Skeletal muscle tissue (tissue), 3 donors: ENCODE measurements at regions not wholly inside any gene's neighbourhood (a gene's known extent, or its start where the extent isn't known, plus 50 kb on each side); places are given as distances from the start of the nearest gene placed in this dataset.
"Not testable (repeated sequence)": the region's sequence is repeated elsewhere in the genome, so short reads cannot be mapped to it uniquely, and the experiment has no call there.

Experiments
- H3K27ac ChIP-seq: one replicate; pipeline ENCODE4 v1.7.0; 2013; ENCODE audit warnings: mild to moderate bottlenecking, low read depth, low read length, inconsistent platforms
- H3K27me3 ChIP-seq, 3 donors: one replicate each; pipeline ENCODE4 v1.7.0; 2013; ENCODE audit warnings: low read length in 3 of 3; ENCODE audit not compliant: control insufficient read depth in 3 of 3, insufficient read depth in 3 of 3
- H3K36me3 ChIP-seq, 3 donors: one replicate each; pipeline ENCODE4 v1.7.0; 2013; ENCODE audit warnings: low read length in 3 of 3; ENCODE audit not compliant: control insufficient read depth in 3 of 3, insufficient read depth in 3 of 3
- H3K4me1 ChIP-seq, 3 donors: one replicate each; pipeline ENCODE4 v1.7.0; 2013; ENCODE audit warnings: low read length in 3 of 3, mild to moderate bottlenecking in 3 of 3; ENCODE audit not compliant: control insufficient read depth in 3 of 3, insufficient read depth in 3 of 3
- H3K4me3 ChIP-seq, 3 donors: one replicate each; pipeline ENCODE4 v1.7.0; 2013; ENCODE audit warnings: low read length in 3 of 3
- H3K9ac ChIP-seq, 3 donors: one replicate each; pipeline ENCODE4 v1.7.0; 2013; ENCODE audit warnings: low read length in 3 of 3, mild to moderate bottlenecking in 3 of 3, moderate library complexity in 2 of 3, low read depth in 1 of 3
- H3K9me3 ChIP-seq, 3 donors: one replicate each; pipeline ENCODE4 v1.7.0; 2013; ENCODE audit warnings: low read length in 3 of 3; ENCODE audit not compliant: control insufficient read depth in 3 of 3
- donor health status: Osteomylitis.

DNA sequence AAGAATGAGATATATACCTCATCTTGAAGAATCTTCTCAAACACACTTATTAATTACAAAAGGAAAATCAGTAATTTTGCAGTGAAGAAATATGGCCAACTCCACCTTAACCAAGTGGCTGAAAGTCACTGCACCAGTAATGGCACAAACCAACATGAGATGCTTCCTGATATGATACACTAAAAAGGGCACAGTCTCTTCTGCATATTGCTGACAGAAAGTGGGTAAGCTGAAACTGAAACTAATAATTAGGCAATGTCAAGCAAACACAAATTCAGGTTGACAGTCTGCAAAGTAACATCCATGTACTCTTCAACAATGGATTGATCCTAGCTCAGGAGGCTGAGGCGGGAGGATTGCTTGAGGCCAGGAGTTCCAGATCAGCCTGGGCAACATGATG lies 56.1 kb downstream of the ZNF22 start:
- not testable (repeated sequence) for H3K4me3 ChIP-seq, H3K9me3 ChIP-seq, H3K27ac ChIP-seq, H3K36me3 ChIP-seq, H3K4me1 ChIP-seq, H3K9ac ChIP-seq, H3K27me3 ChIP-seq

DNA sequence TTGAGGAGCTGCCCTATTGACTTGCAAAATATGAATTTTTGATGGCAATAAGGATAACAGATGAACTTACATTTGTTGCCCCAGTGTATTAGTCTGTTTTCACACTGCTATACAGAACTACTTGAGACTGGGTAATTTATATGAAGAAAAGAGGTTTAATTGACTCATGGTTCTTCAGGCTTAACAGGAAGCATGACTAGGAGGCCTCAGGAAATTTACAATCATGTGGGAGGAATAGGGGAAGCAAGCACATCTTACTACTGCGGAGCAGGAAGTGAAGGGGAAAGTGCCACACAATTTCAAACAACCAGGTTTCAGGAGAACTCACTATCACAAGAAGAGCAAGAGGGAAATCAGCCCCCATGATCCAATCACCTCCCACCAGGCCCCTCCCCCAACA lies 57.9 kb downstream of the ZNF22 start:
- no peak overlapping the region for H3K4me3 ChIP-seq
- no peak overlapping the region for H3K9ac ChIP-seq
- no peaks in the 10 kb centered on the region for H3K4me1 ChIP-seq
- no peaks in the 10 kb centered on the region for H3K9me3 ChIP-seq
- H3K27ac ChIP-seq: no peak overlapping the region
- H3K27me3 ChIP-seq: no peaks in the 10 kb centered on the region
- H3K36me3 ChIP-seq: no peaks in the 10 kb centered on the region

DNA sequence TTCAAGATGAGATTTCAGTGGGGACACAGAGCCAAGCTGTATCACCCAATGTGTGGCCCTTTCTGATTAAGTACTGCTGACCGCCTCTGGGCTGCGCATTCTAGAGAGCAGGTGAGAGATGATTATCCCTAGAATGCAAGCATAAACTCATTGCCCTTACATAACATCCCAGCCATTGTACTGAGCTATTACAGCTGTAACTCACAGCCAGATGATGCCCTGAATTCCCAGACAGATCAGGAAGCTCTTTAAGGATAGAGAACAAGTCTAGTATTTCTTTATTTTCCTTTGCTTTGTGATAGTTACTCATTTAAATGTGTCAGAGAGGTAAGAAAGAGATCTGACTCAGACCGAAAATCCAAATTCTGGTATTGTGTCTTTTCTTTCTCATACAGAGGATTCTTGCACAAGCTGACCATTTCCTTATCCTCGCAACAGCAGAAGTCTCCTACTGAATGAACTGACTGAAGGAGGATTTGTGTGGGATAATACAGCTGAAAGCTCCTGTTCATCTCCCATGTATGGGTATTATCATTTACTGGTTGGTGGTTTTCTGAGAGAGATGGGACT lies 58.4 kb downstream of the ZNF22 start:
- no peak overlapping the region for H3K4me3 ChIP-seq
- H3K27me3 ChIP-seq: no peaks in the 10 kb centered on the region
- H3K9ac ChIP-seq: no peak overlapping the region
- no peaks in the 10 kb centered on the region for H3K4me1 ChIP-seq
- no peak overlapping the region for H3K27ac ChIP-seq
- H3K9me3 ChIP-seq: no peaks in the 10 kb centered on the region
- no peaks in the 10 kb centered on the region for H3K36me3 ChIP-seq

DNA sequence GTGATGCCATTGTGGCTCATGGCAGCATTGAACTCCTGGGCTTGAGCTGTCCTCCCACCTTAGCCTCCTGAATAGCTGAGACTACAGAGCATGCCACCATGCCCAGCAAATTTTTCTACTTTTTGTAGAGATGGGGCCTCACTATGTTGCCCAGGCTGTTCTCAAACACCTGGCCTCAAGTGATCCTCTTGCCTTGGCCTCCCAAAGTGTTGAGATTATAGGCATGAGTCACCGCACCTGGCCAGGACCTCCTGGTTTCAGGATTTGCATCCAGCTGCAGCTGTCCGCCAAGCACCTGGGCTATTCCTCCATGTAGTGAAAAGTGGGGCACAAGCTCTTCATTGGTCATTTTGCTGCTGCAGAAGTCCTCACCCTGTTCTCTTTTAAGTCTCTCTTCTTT lies 58.9 kb downstream of the ZNF22 start:
- H3K9ac ChIP-seq: no peak overlapping the region
- no peaks in the 10 kb centered on the region for H3K27me3 ChIP-seq
- no peaks in the 10 kb centered on the region for H3K4me1 ChIP-seq
- H3K4me3 ChIP-seq: no peak overlapping the region
- H3K27ac ChIP-seq: no peak overlapping the region
- no peaks in the 10 kb centered on the region for H3K9me3 ChIP-seq
- H3K36me3 ChIP-seq: no peaks in the 10 kb centered on the region

DNA sequence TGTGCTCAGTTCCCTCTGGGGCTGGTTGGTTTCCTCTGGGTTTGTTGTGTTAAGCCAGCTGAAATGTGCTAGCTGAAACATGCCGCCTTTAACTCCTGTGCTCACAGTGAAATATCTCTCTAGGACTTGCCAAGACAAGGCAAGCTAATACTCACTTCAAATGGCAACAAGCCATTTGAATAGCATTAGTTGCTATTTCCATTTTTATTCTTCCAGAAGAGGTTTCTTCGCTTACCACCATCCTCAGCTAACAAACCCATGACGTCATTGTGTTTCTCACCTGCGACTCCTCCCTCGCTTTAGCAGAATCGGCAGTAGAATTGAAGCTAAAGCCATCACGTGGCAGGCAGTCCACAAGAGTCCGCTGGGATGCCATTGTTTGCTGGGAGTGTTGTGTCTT lies 61.3 kb downstream of the ZNF22 start:
- Histone ChIP-seq H3K27ac (no peak overlapping the region), H3K4me3 (no peak overlapping the region), H3K36me3 (no peaks in the 10 kb centered on the region), H3K27me3 (no peaks in the 10 kb centered on the region), H3K4me1 (no peaks in the 10 kb centered on the region), H3K9ac (no peak overlapping the region), H3K9me3 (no peaks in the 10 kb centered on the region)

DNA sequence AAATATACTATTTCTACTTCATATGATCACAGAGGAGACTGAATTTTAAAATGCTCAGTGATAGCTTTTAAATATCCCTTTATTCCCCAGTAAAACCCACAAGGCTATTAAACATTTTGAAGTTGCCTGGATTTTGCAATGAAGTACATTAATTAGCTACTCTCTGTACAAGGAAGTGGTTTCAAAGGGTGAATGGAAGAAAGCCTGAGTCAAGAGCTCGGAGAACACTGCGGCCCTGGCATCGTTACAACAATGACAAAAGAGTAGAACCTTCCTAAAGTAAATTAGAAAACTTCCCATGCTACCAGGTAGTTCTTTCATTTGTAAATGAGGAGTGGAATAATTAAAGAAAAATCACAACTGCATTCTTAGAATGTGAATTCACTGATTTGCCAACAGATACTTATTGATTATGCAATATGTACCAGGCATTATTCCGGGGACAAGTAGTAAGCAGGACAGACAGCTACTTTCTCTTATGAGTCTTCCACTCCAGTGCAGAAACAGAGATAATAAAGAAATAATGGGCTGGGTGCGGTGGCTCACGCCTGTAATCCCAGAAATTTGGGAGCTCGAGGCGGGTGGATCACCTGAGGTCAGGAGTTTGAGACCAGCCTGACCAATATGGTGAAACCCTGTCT lies 63.0 kb downstream of the ZNF22 start:
- no peak overlapping the region for H3K9ac ChIP-seq
- no peak overlapping the region for H3K4me3 ChIP-seq
- H3K9me3 ChIP-seq: no peaks in the 10 kb centered on the region
- H3K36me3 ChIP-seq: no peaks in the 10 kb centered on the region
- no peak overlapping the region for H3K27ac ChIP-seq
- H3K4me1 ChIP-seq: no peaks in the 10 kb centered on the region
- no peaks in the 10 kb centered on the region for H3K27me3 ChIP-seq

DNA sequence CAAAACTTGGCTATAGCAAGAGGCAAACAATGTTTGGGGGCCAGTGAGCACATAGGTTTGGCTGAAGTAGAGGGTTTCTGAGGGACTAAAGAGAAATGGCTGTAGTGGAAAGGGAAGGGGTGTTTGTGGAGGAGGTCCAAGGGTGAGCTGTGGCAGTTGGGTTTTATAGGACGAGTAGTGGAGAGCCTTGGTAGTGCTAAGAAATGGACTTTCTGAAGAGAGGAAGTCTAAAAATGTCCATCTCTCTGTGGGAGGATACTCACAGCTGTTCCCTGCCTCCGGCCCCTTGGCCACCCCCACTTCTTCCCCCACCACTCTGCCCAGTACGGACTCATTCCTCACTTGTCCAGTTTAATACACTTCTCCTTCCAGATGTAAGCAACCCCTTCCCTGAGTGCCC lies 64.3 kb downstream of the ZNF22 start:
- no peak overlapping the region for H3K4me3 ChIP-seq
- H3K4me1 ChIP-seq: no peaks in the 10 kb centered on the region
- no peak overlapping the region for H3K9ac ChIP-seq
- H3K9me3 ChIP-seq: no peaks in the 10 kb centered on the region
- H3K36me3 ChIP-seq: no peaks in the 10 kb centered on the region
- no peaks in the 10 kb centered on the region for H3K27me3 ChIP-seq
- no peak overlapping the region for H3K27ac ChIP-seq

DNA sequence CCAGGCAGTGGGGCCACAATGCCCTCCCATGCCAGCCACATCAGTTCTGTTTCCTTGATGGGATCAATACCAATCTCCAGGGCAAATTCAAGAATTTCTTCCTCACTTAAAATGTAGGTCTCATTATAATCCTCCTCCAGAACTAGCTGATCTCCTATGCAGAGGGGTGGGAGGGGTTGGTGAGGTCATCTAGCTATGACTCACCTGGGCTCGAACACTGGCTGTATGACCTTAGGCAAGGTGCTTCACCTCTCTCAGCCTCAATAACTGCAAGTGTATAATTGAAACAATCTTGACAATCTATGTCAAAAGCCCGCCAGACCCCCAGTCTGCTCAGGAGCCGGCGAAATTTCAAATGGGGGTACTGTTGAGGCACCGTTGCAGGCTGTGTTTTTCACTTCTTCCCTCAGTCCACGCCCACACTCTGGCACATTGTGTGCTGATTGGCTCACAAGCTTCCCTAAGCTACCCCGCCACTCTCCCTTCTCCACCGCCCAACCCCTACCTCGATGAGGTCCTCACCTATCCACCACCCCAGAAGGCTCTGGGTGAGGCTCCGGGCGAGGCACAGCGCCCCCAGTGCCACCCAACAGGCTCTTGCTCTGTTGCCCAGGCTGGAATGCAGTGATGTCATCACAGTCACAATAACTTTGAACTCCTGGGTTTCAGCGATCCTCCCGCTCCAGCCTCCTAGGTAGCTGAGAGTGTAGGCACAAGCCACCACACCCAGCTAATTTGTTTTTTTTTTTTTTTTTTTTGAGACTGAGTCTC lies 70.5 kb downstream of the ZNF22 start:
- H3K9ac ChIP-seq: no peak overlapping the region
- H3K27ac ChIP-seq: no peak overlapping the region
- H3K27me3 ChIP-seq: no peaks in the 10 kb centered on the region
- no peaks in the 10 kb centered on the region for H3K9me3 ChIP-seq
- no peaks in the 10 kb centered on the region for H3K4me1 ChIP-seq
- no peak overlapping the region for H3K4me3 ChIP-seq
- no peaks in the 10 kb centered on the region for H3K36me3 ChIP-seq

DNA sequence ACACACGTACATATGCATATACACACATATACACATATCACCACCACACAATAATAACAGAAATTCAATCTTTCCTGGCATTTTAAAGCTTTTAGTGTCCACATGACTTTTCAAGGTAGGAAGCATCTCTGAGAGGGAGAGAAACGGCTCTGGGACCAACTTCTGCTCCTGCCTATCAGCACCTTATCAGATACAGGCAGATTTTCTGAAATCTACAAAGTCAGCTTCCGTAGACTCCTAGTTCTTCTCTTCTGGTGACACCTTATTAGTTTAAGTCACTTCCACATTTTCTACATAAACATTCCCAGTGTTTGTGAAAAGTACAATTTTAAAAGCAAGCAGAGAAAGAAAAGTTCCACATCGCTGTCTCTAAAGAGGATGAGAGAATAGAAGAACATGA lies 74.5 kb downstream of the ZNF22 start:
- H3K9ac ChIP-seq: no peak overlapping the region
- H3K36me3 ChIP-seq: no peaks in the 10 kb centered on the region

DNA sequence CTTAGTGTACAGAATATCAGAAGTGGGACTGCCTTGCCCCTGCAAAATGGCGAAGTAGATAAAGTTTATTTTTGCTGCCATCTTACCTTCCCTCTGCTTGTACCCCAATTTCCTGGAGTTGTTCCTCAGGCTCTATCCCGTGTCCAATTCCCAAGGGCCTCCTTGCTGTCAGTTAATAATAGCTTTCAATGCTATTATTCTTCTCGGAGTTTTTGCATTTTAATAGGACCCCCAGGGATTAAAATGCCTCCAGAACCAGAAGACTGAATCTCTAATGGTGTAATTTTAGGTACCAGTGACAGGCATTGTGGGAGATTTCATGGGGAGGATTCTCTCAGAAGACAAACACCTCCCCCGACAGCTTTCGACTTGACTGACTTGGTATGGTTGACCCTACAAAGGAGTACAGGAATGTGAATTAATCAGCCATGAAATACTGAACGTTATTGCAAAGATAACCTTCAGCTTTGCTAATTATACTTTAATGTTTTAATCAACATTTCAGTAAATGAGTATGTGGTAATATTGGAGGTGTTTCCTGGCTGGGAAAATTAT lies 75.2 kb downstream of the ZNF22 start:
- Histone ChIP-seq H3K9ac (no peak overlapping the region), H3K27me3 (no peaks in the 10 kb centered on the region), H3K9me3 (no peaks in the 10 kb centered on the region), H3K4me3 (no peak overlapping the region), H3K4me1 (no peaks in the 10 kb centered on the region), H3K36me3 (no peaks in the 10 kb centered on the region), H3K27ac (no peak overlapping the region)

More for the DNA sequence above, 74.5 kb downstream of the ZNF22 start:
- no peaks in the 10 kb centered on the region for H3K9me3 ChIP-seq
- H3K4me3 ChIP-seq: no peak overlapping the region
- H3K27me3 ChIP-seq: no peaks in the 10 kb centered on the region
- H3K4me1 ChIP-seq: no peaks in the 10 kb centered on the region
- no peak overlapping the region for H3K27ac ChIP-seq
